Thyroid gland (tissue), 4 donors: ENCODE measurements at regions not wholly inside any gene's neighbourhood (a gene's known extent, or its start where the extent isn't known, plus 50 kb on each side); places are given as distances from the start of the nearest gene placed in this dataset.

ENCODE experiments used
- DNase-seq, 2 donors: peaks; one replicate each; pipeline ENCODE4 v3.0.0-alpha.2; 2019
- H3K27ac ChIP-seq, 3 donors: fragments of 200-600 bp; sonication (generic); 1 replicate in 2 of 3; 2 replicates in 1 of 3; pipeline ENCODE4 v1.5.1; 2016 to 2019; ENCODE audit warnings: mild to moderate bottlenecking in 1 of 3, moderate library complexity in 1 of 3
- H3K27me3 ChIP-seq: fragments of 200-600 bp; sonication (generic); one replicate; pipeline ENCODE4 v1.5.1; 2019
- H3K36me3 ChIP-seq, 2 donors: fragments of 200-600 bp; sonication (generic); one replicate each; pipeline ENCODE4 v1.5.1; 2016 to 2019
- H3K4me1 ChIP-seq, 2 donors: fragments of 200-600 bp; sonication (generic); one replicate each; pipeline ENCODE4 v1.5.1; 2017 to 2019
- H3K4me3 ChIP-seq, 3 donors: fragments of 200-600 bp; sonication (generic); replicated peaks in 1 of 3; 1 replicate in 2 of 3; 2 replicates in 1 of 3; pipeline ENCODE4 v1.5.1; 2016; ENCODE audit warnings: mild to moderate bottlenecking in 1 of 3
- H3K9me3 ChIP-seq: fragments of 200-600 bp; sonication (generic); one replicate; pipeline ENCODE4 v1.5.1; 2017
- CTCF ChIP-seq, 6 experiments: fragments of 200-600 bp in 3 of 6; fragments of 450-650 bp in 3 of 6; sonication (generic) in 3 of 6; IDR thresholded peaks; one replicate each; pipeline ENCODE4 v1.5.1; 2016 to 2019; ENCODE audit warnings: antibody characterized with exemption in 6 of 6, mild to moderate bottlenecking in 2 of 6, inconsistent platforms in 1 of 6, moderate library complexity in 1 of 6
- POLR2A ChIP-seq, 2 donors: fragments of 450-650 bp; IDR thresholded peaks; one replicate each; pipeline ENCODE4 v1.6.1; 2017; ENCODE audit warnings: antibody characterized with exemption in 2 of 2, mild to moderate bottlenecking in 2 of 2, moderate library complexity in 1 of 2
- WGBS, 2 donors: methylation state at CpG; one replicate each; pipeline ENCODE4 v1.1.5; 2017; 5-methylcytosine and 5-hydroxymethylcytosine counted together
- intact Hi-C: fragments of 100-400 bp; cut with DNase I; formaldehyde crosslinking; loops from one replicate; pipeline ENCODE4 v1.15.1; 2023

DNA sequence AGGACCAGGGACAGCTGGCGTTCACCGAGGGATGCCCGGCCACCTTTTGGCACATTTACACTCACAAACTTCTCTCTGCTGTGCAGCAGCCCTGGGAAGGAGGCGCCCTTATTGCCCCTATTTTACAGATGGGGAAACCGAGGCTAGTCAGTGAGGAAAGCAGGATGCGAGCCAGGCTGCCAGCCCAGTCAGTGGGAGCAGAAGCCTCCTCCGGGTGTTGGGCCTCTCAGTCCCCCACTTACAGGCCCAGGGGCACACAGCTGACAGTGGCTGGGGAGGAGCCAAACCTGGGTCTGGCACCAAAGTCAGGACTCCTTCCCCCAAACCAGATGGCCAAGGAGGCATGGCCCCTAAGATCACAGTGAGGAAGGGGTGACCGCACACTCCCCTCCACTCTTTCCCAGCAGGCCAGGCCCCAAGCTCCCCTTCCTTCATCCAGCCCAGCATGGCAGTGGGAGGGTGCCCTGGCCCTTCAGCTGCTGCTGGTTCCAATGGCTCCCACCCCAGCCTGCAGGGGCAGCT, 121.4 kb upstream of the ANO1 start:
- Histone ChIP-seq H3K36me3 (no peaks in the 10 kb centered on the region), H3K4me3 (no peak overlapping the region), H3K4me1 (no peaks in the 10 kb centered on the region), H3K27me3 (no peaks in the 10 kb centered on the region), H3K27ac (no peak overlapping the region), H3K9me3 (no peaks in the 10 kb centered on the region)
- no peak for DNase-seq
- 93 to 98% methylated on average over 4 to 7 of the region's 8 CpGs for WGBS, 2 donors
- no peak for TF ChIP-seq CTCF (IDR thresholded peaks at IDR 0.05)
- no peak for TF ChIP-seq POLR2A (IDR thresholded peaks at IDR 0.05)
- intact Hi-C loops = no loop called here

- Histone ChIP-seq H3K36me3 (no peaks in the 10 kb centered on the region), H3K4me1 (no peaks in the 10 kb centered on the region), H3K27me3 (no peaks in the 10 kb centered on the region), H3K27ac (no peak overlapping the region), H3K4me3 (no peak overlapping the region), H3K9me3 (no peaks in the 10 kb centered on the region)
- DNase-seq = no peak
- TF ChIP-seq CTCF (IDR thresholded peaks at IDR 0.05) (no peak), POLR2A (IDR thresholded peaks at IDR 0.05) (no peak)
- intact Hi-C loops = no loop called here
- 86 to 95% methylated on average over 6 to 7 of the region's 7 CpGs for WGBS, 2 donors
Observed at GRCh38 chr11:69957849-69958248, 120.3 kb upstream of the ANO1 start.

- no peaks in the 10 kb centered on the region for H3K4me1 ChIP-seq
- H3K4me3 ChIP-seq = no peak overlapping the region
- 36 to 74% methylated on average over 2 of the region's 2 CpGs for WGBS, 2 donors
- DNase-seq = no peak
- TF ChIP-seq CTCF (IDR thresholded peaks at IDR 0.05) (no peak), POLR2A (IDR thresholded peaks at IDR 0.05) (no peak)
- intact Hi-C loops = no loop called here
- H3K27me3 ChIP-seq = no peaks in the 10 kb centered on the region
- H3K9me3 ChIP-seq = no peaks in the 10 kb centered on the region
- H3K27ac ChIP-seq = no peak overlapping the region
- H3K36me3 ChIP-seq = no peaks in the 10 kb centered on the region
Observed at GRCh38 chr11:69958308-69958707, 119.8 kb upstream of the ANO1 start.

- DNase-seq = no peak
- 91 to 93% methylated on average over 4 to 8 of the region's 8 CpGs for WGBS, 2 donors
- Histone ChIP-seq H3K4me3 (no peak overlapping the region), H3K27me3 (no peaks in the 10 kb centered on the region), H3K27ac (no peak overlapping the region), H3K9me3 (no peaks in the 10 kb centered on the region), H3K36me3 (no peaks in the 10 kb centered on the region), H3K4me1 (no peaks in the 10 kb centered on the region)
- intact Hi-C loops = no loop called here
- TF ChIP-seq POLR2A (IDR thresholded peaks at IDR 0.05) = no peak
- TF ChIP-seq CTCF (IDR thresholded peaks at IDR 0.05) = no peak
Observed at GRCh38 chr11:69959461-69959860, 118.7 kb upstream of the ANO1 start.

DNA sequence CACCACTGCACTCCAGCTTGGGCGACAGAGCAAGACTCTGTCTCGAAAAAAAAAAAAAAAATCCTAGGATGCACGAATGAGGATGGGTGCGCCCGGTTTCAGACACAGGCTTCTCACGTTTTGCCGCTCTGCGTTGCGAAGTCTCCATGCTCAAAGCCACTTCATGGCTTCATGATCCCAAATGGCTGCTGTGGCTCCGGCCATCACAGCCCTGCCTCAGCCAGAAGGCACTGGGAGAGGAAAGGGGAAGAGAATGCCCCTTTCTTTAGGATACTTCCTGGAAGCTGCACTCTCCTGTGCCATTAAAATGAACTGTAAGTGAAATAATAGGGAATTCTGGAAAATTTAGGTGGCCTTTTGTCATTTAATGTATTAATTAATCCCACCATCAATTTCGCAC, 116.4 kb upstream of the ANO1 start:
- Histone ChIP-seq H3K36me3 (no peaks in the 10 kb centered on the region), H3K4me3 (no peak overlapping the region), H3K4me1 (no peaks in the 10 kb centered on the region), H3K27ac (no peak overlapping the region), H3K9me3 (no peaks in the 10 kb centered on the region), H3K27me3 (no peaks in the 10 kb centered on the region)
- intact Hi-C loops = no loop called here
- WGBS, 2 donors = 87 to 88% methylated on average over 11 of the region's 11 CpGs
- TF ChIP-seq POLR2A (IDR thresholded peaks at IDR 0.05) (no peak), CTCF (IDR thresholded peaks at IDR 0.05) (no peak)
- no peak for DNase-seq
